SK-N-SH (cell line): ENCODE measurements at regions not wholly inside any gene's neighbourhood (a gene's known extent, or its start where the extent isn't known, plus 50 kb on each side); places are given as distances from the start of the nearest gene placed in this dataset.

Experiments used
- CTCF ChIA-PET: fragments of 300-600, 350-600 bp; formaldehyde crosslinking; extraction: SDS; loops from one replicate; lab custom pipeline; 2021; lab: Yijun Ruan, JAX
- POLR2A ChIA-PET: fragments of 350-600 bp; sonication (Branson Sonifier 250); formaldehyde crosslinking; extraction: SDS; loops from one replicate; lab custom pipeline; 2020; ENCODE audit warnings: antibody characterized with exemption, inconsistent platforms; lab: Yijun Ruan, JAX
- DNase-seq: peaks from one replicate; pipeline ENCODE4 v3.0.0; 2012
- H2AFZ ChIP-seq: fragments of 200-600 bp; sonication (generic); 2 replicates; pipeline ENCODE4 v1.8.1; 2016; ENCODE audit warnings: antibody characterized with exemption, mild to moderate bottlenecking, low read depth
- H3F3A ChIP-seq: fragments of 200-600 bp; sonication (generic); replicated peaks from 2 replicates; pipeline ENCODE3; 2016; ENCODE audit warnings: antibody characterized with exemption, mild to moderate bottlenecking; ENCODE audit not compliant: insufficient read depth
- H3K27ac ChIP-seq, 2 experiments: fragments of 200-500 bp in 1 of 2; fragments of 200-600 bp in 1 of 2; sonication (Bioruptor generic) in 1 of 2; sonication (generic), shearing (Covaris generic) in 1 of 2; 2 replicates each; pipeline versions ENCODE4 v1.5.1 to v1.6.1; 2014 to 2016; ENCODE audit warnings: low read depth in 2 of 2, inconsistent platforms in 1 of 2, low read length in 1 of 2, mild to moderate bottlenecking in 1 of 2, mixed read lengths in 1 of 2
- H3K27me3 ChIP-seq: fragments of 200-600 bp; sonication (generic), shearing (Covaris generic); 2 replicates; pipeline ENCODE4 v1.6.1; 2016; ENCODE audit warnings: mixed run types; ENCODE audit not compliant: insufficient read depth
- H3K36me3 ChIP-seq, 2 experiments: fragments of 200-500 bp in 1 of 2; fragments of 200-600 bp in 1 of 2; sonication (Bioruptor generic) in 1 of 2; sonication (generic) in 1 of 2; replicated peaks in 1 of 2; 2 replicates each; pipeline versions ENCODE3 to v1.5.1; 2014 to 2016; ENCODE audit warnings: low read length in 1 of 2, mild to moderate bottlenecking in 1 of 2; ENCODE audit not compliant: insufficient read depth in 2 of 2, control insufficient read depth in 1 of 2
- H3K4me1 ChIP-seq, 2 experiments: fragments of 200-500 bp in 1 of 2; fragments of 200-600 bp in 1 of 2; sonication (Bioruptor generic) in 1 of 2; sonication (generic), shearing (Covaris generic) in 1 of 2; 2 replicates each; pipeline versions ENCODE4 v1.5.1 to v1.6.1; 2014 to 2016; ENCODE audit warnings: low read depth in 1 of 2, low read length in 1 of 2, mixed run types in 1 of 2; ENCODE audit not compliant: insufficient read depth in 2 of 2, control insufficient read depth in 1 of 2
- H3K4me2 ChIP-seq: fragments of 200-600 bp; sonication (generic), shearing (Covaris generic); 2 replicates; pipeline ENCODE4 v1.6.1; 2017; ENCODE audit warnings: mixed run types
- H3K4me3 ChIP-seq, 2 experiments: fragments of 200-500 bp in 1 of 2; fragments of 200-600 bp in 1 of 2; sonication (Bioruptor generic) in 1 of 2; sonication (generic), shearing (Covaris generic) in 1 of 2; 2 replicates each; pipeline versions ENCODE4 v1.5.1 to v1.8.1; 2014 to 2016; ENCODE audit warnings: low read depth in 2 of 2, inconsistent platforms in 1 of 2, low read length in 1 of 2, mild to moderate bottlenecking in 1 of 2, mixed read lengths in 1 of 2, moderate library complexity in 1 of 2
- H3K79me2 ChIP-seq: fragments of 200-600 bp; sonication (generic); 2 replicates; pipeline ENCODE4 v1.8.1; 2017; ENCODE audit warnings: mild to moderate bottlenecking; ENCODE audit not compliant: insufficient read depth
- H3K9ac ChIP-seq: fragments of 200-600 bp; sonication (generic); 2 replicates; pipeline ENCODE4 v1.6.1; 2017; ENCODE audit warnings: mixed run types
- H3K9me2 ChIP-seq: fragments of 200-600 bp; sonication (generic); 2 replicates; pipeline ENCODE4 v1.6.1; 2017; ENCODE audit warnings: mixed run types
- H3K9me3 ChIP-seq: fragments of 200-600 bp; sonication (generic); 2 replicates; pipeline ENCODE4 v1.6.1; 2017; ENCODE audit warnings: mixed run types, mild to moderate bottlenecking, moderate library complexity
- H4K20me1 ChIP-seq: fragments of 200-600 bp; sonication (generic); 2 replicates; pipeline ENCODE4 v1.6.1; 2017; ENCODE audit warnings: mild to moderate bottlenecking, mixed run types; ENCODE audit not compliant: insufficient read depth
- CHD2 ChIP-seq: fragments of 150-350 bp; IDR thresholded peaks from 2 replicates; pipeline ENCODE4 v1.6.1; 2018; ENCODE audit warnings: low read length; ENCODE audit not compliant: partially characterized antibody
- EP300 ChIP-seq, 2 experiments: IDR thresholded peaks; 2 replicates each; pipeline versions ENCODE4 v1.4.0 to v1.6.1; 2012; ENCODE audit warnings: borderline replicate concordance in 1 of 2, low read depth in 1 of 2, low read length in 1 of 2
- FOXM1 ChIP-seq: IDR thresholded peaks from 2 replicates; pipeline ENCODE4 v1.4.0; 2012; ENCODE audit warnings: low read depth, mild to moderate bottlenecking
- GABPA ChIP-seq: IDR thresholded peaks from 2 replicates; pipeline ENCODE4 v1.4.0; 2012; ENCODE audit warnings: low read depth, mild to moderate bottlenecking
- GATA2 ChIP-seq: sonication (generic); formaldehyde crosslinking; IDR thresholded peaks from 2 replicates; pipeline ENCODE4 v1.5.0; 2020; ENCODE audit warnings: mild to moderate bottlenecking, missing genetic modification reagents
- MEF2A ChIP-seq: IDR thresholded peaks from 2 replicates; pipeline ENCODE4 v1.4.0; 2012; ENCODE audit warnings: low read depth, borderline replicate concordance
- MXI1 ChIP-seq: IDR thresholded peaks from 2 replicates; pipeline ENCODE4 v1.6.1; 2012; ENCODE audit warnings: mild to moderate bottlenecking, low read depth, low read length, improper control_type of control experiment
- PBX3 ChIP-seq: IDR thresholded peaks from 2 replicates; pipeline ENCODE4; 2012
- RFX5 ChIP-seq: IDR thresholded peaks from 2 replicates; pipeline ENCODE4 v1.6.1; 2012; ENCODE audit warnings: mild to moderate bottlenecking, improper control_type of control experiment, low read length
- RXRA ChIP-seq: IDR thresholded peaks from 2 replicates; pipeline ENCODE4 v1.4.0; 2012; ENCODE audit warnings: low read depth, mild to moderate bottlenecking, borderline replicate concordance
- SIN3A ChIP-seq: IDR thresholded peaks from 2 replicates; pipeline ENCODE4 v1.6.1; 2012; ENCODE audit warnings: low read depth, mild to moderate bottlenecking, low read length, moderate library complexity, borderline replicate concordance
- SMC3 ChIP-seq: IDR thresholded peaks from 2 replicates; pipeline ENCODE4 v1.6.1; 2012; ENCODE audit warnings: low read depth, low read length, improper control_type of control experiment
- TAF1 ChIP-seq: IDR thresholded peaks from 2 replicates; pipeline ENCODE4 v1.6.1; 2012; ENCODE audit warnings: low read depth, mild to moderate bottlenecking, low read length, moderate library complexity, borderline replicate concordance
- TCF12 ChIP-seq: IDR thresholded peaks from 2 replicates; pipeline ENCODE4 v1.4.0; 2012
- TEAD4 ChIP-seq: IDR thresholded peaks from 2 replicates; pipeline ENCODE4 v1.4.0; 2012; ENCODE audit warnings: mild to moderate bottlenecking, borderline replicate concordance; ENCODE audit not compliant: insufficient read depth
- YY1 ChIP-seq: IDR thresholded peaks from 2 replicates; pipeline ENCODE4 v1.4.0; 2012; ENCODE audit warnings: low read depth, mild to moderate bottlenecking
- ZBTB33 ChIP-seq: IDR thresholded peaks from 2 replicates; pipeline ENCODE4 v1.4.0; 2012; ENCODE audit warnings: low read depth, borderline replicate concordance
- WGBS: methylation state at CpG from one replicate; pipeline ENCODE4 v1.1.6; 2017; ENCODE audit warnings: low lambda C conversion rate; 5-methylcytosine and 5-hydroxymethylcytosine counted together

- 2% methylated on average over 5 of the region's 5 CpGs for WGBS
- ChIA-PET POLR2A (no interaction called here), CTCF (interaction anchor here (1.2 kb wide), 1 partner anchor 17 kb away, joined by 3 read pairs; no protein-coding TSS in a partner anchor)
- TF ChIP-seq FOXM1 (no peak), RXRA (no peak), ZBTB33 (no peak), TCF12 (no peak), SMC3 (no peak)
- no peak overlapping the region for H2AFZ ChIP-seq
- no peaks in the 10 kb centered on the region for H3K79me2 ChIP-seq
- no peaks in the 10 kb centered on the region for H3K27me3 ChIP-seq
- H3K9me2 ChIP-seq: no peaks in the 10 kb centered on the region
- DNase-seq: no peak
- no peak overlapping the region for H3K4me3 ChIP-seq
- no peaks in the 10 kb centered on the region for H3K4me1 ChIP-seq
- no peak overlapping the region for H3K4me2 ChIP-seq
- H3K9me3 ChIP-seq: no peaks in the 10 kb centered on the region
- no peaks in the 10 kb centered on the region for H4K20me1 ChIP-seq
- no peak overlapping the region for H3K9ac ChIP-seq
- H3K36me3 ChIP-seq: no peaks in the 10 kb centered on the region
- H3K27ac ChIP-seq: no peak overlapping the region
- H3F3A ChIP-seq: no peaks in the 10 kb centered on the region
Measured at GRCh38 chr5:152332716-152333460, 72.2 kb downstream of the NMUR2 start.

GRCh38 chr5:152331718-152332117 is 73.4 kb downstream of the NMUR2 start:
- Histone ChIP-seq H4K20me1 (no peaks in the 10 kb centered on the region), H3K4me1 (no peaks in the 10 kb centered on the region), H2AFZ (no peak overlapping the region), H3K27ac (no peak overlapping the region), H3K79me2 (no peaks in the 10 kb centered on the region), H3K36me3 (no peaks in the 10 kb centered on the region), H3F3A (no peaks in the 10 kb centered on the region), H3K9me3 (no peaks in the 10 kb centered on the region), H3K4me3 (no peak overlapping the region), H3K4me2 (no peak overlapping the region), H3K27me3 (no peaks in the 10 kb centered on the region), H3K9me2 (no peaks in the 10 kb centered on the region), H3K9ac (no peak overlapping the region)
- DNase-seq: no peak
- TF ChIP-seq TAF1 (no peak), CHD2 (no peak), MXI1 (no peak), TEAD4 (no peak), RFX5 (no peak)
- POLR2A ChIA-PET: no interaction called here
- 0% methylated on average over 2 of the region's 2 CpGs for WGBS
- CTCF ChIA-PET: no interaction called here

- ChIA-PET POLR2A (no interaction called here), CTCF (no interaction called here)
- H3K9me3 ChIP-seq: no peaks in the 10 kb centered on the region
- H4K20me1 ChIP-seq: no peaks in the 10 kb centered on the region
- DNase-seq: no peak
- H3K27ac ChIP-seq: no peak overlapping the region
- H2AFZ ChIP-seq: no peak overlapping the region
- no peaks in the 10 kb centered on the region for H3K9me2 ChIP-seq
- no peak overlapping the region for H3K9ac ChIP-seq
- no peak overlapping the region for H3K4me2 ChIP-seq
- H3K4me3 ChIP-seq: no peak overlapping the region
- WGBS: 19% methylated on average over 2 of the region's 2 CpGs
- no peaks in the 10 kb centered on the region for H3K27me3 ChIP-seq
- no peaks in the 10 kb centered on the region for H3F3A ChIP-seq
- no peaks in the 10 kb centered on the region for H3K4me1 ChIP-seq
- no peaks in the 10 kb centered on the region for H3K79me2 ChIP-seq
- no peaks in the 10 kb centered on the region for H3K36me3 ChIP-seq
- no peak for TF ChIP-seq ZBTB33
- TF ChIP-seq TCF12: no peak
- no peak for TF ChIP-seq YY1
- TF ChIP-seq PBX3: no peak
- no peak for TF ChIP-seq MEF2A
- no peak for TF ChIP-seq FOXM1
- TF ChIP-seq SIN3A: no peak
- TF ChIP-seq CHD2: no peak
- no peak for TF ChIP-seq MXI1
- TF ChIP-seq GABPA: no peak
- no peak for TF ChIP-seq GATA2 (CRISPR knock-in tag)
- no peak for TF ChIP-seq EP300 (IDR thresholded peaks at IDR 0.05; ENCODE audit: borderline replicate concordance in 1 of 2, low read depth in 1 of 2, low read length in 1 of 2)
- no peak for TF ChIP-seq SMC3
Measured at GRCh38 chr5:152331006-152331405, 74.1 kb downstream of the NMUR2 start.
